ENCODE measurements at regions not wholly inside any gene's neighbourhood (a gene's known extent, or its start where the extent isn't known, plus 50 kb on each side); places are given as distances from the start of the nearest gene placed in this dataset.

- no peak overlapping the region for H3K9ac ChIP-seq (ENCODE audit: insufficient read depth in 1 of 2, low read length in 2 of 2)
- no peak for TF ChIP-seq CTCF (IDR thresholded peaks at IDR 0.05; ENCODE audit: control extremely low read depth, extremely low read depth)
- H3K4me3 ChIP-seq: no peak overlapping the region
- 65 to 78% methylated on average over 10 of the region's 10 CpGs for WGBS, 2 donors
- ATAC-seq (ENCODE audit: insufficient read depth, low FRiP score): no peak
- peaks cover 0 to 6% (median 2%) of the 10 kb centered on the region in 4 donors for H3K9me3 ChIP-seq (ENCODE audit: control insufficient read depth in 4 of 4, insufficient read depth in 3 of 4, low read length in 3 of 4)
- H3K36me3 ChIP-seq (ENCODE audit: control insufficient read depth in 4 of 4, insufficient read depth in 4 of 4, low read length in 4 of 4): no peaks in the 10 kb centered on the region
- peak; percentile 37 to 61 (median 51) for DNase-seq
- peaks cover 0 to 4% (median 0%) of the 10 kb centered on the region in 5 donors for H3K4me1 ChIP-seq (ENCODE audit: control insufficient read depth in 5 of 5, insufficient read depth in 5 of 5, low read length in 5 of 5)
- H3K27me3 ChIP-seq (ENCODE audit: control insufficient read depth in 3 of 3, insufficient read depth in 3 of 3, low read length in 2 of 3): no peaks in the 10 kb centered on the region
- peak overlapping the region in 1 of 2 donors; percentile 88 for H3K27ac ChIP-seq (ENCODE audit: low read depth in 1 of 2, low read length in 1 of 2)
Observed at GRCh38 chr22:27686534-27686933, 115.0 kb downstream of the MN1 start.

- WGBS, 2 donors: 90 to 95% methylated on average over 3 of the region's 3 CpGs
- H3K9ac ChIP-seq (ENCODE audit: insufficient read depth in 1 of 2, low read length in 2 of 2): no peak overlapping the region
- TF ChIP-seq CTCF (IDR thresholded peaks at IDR 0.05; ENCODE audit: control extremely low read depth, extremely low read depth): no peak
- peaks cover 0 to 4% (median 0%) of the 10 kb centered on the region in 5 donors for H3K4me1 ChIP-seq (ENCODE audit: control insufficient read depth in 5 of 5, insufficient read depth in 5 of 5, low read length in 5 of 5)
- no peak overlapping the region for H3K27ac ChIP-seq (ENCODE audit: low read depth in 1 of 2, low read length in 1 of 2)
- no peak overlapping the region for H3K4me3 ChIP-seq
- peaks cover 0 to 9% (median 2%) of the 10 kb centered on the region in 4 donors for H3K9me3 ChIP-seq (ENCODE audit: control insufficient read depth in 4 of 4, insufficient read depth in 3 of 4, low read length in 3 of 4)
- no peaks in the 10 kb centered on the region for H3K27me3 ChIP-seq (ENCODE audit: control insufficient read depth in 3 of 3, insufficient read depth in 3 of 3, low read length in 2 of 3)
- no peaks in the 10 kb centered on the region for H3K36me3 ChIP-seq (ENCODE audit: control insufficient read depth in 4 of 4, insufficient read depth in 4 of 4, low read length in 4 of 4)
- ATAC-seq (ENCODE audit: insufficient read depth, low FRiP score) (no peak), DNase-seq (no peak)
Observed at GRCh38 chr22:27687984-27688545, 113.5 kb downstream of the MN1 start.

GRCh38 chr22:27689664-27690063 lies 111.9 kb downstream of the MN1 start:
- peaks cover 0 to 4% (median 0%) of the 10 kb centered on the region in 5 donors for H3K4me1 ChIP-seq (ENCODE audit: control insufficient read depth in 5 of 5, insufficient read depth in 5 of 5, low read length in 5 of 5)
- TF ChIP-seq CTCF (IDR thresholded peaks at IDR 0.05; ENCODE audit: control extremely low read depth, extremely low read depth): no peak
- WGBS, 2 donors: 91 to 94% methylated on average over 1 of the region's 1 CpG
- H3K4me3 ChIP-seq: no peak overlapping the region
- H3K9me3 ChIP-seq (ENCODE audit: control insufficient read depth in 4 of 4, insufficient read depth in 3 of 4, low read length in 3 of 4): peaks cover 0 to 11% (median 2%) of the 10 kb centered on the region in 4 donors
- no peak overlapping the region for H3K9ac ChIP-seq (ENCODE audit: insufficient read depth in 1 of 2, low read length in 2 of 2)
- no peaks in the 10 kb centered on the region for H3K27me3 ChIP-seq (ENCODE audit: control insufficient read depth in 3 of 3, insufficient read depth in 3 of 3, low read length in 2 of 3)
- DNase-seq (no peak), ATAC-seq (ENCODE audit: insufficient read depth, low FRiP score) (no peak)
- H3K27ac ChIP-seq (ENCODE audit: low read depth in 1 of 2, low read length in 1 of 2): no peak overlapping the region
- no peaks in the 10 kb centered on the region for H3K36me3 ChIP-seq (ENCODE audit: control insufficient read depth in 4 of 4, insufficient read depth in 4 of 4, low read length in 4 of 4)

DNA sequence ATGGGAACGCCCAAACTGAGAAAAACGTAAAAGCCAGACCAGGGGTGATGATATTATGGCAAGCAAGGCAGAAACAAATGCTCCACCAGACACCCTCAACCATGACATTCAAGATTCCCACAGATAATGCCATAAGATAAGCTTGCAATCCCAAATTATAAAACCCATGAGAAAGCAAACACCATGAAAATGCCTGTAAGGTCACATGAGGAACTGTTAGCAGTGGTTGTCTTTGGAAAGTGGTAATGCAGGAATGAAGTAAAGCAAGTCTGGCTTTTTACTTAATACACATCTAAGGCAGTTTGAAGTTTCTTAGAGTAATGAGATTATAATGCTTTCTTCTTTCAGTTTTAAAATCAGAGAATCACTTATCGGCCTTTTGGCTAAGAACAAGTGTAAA lies 111.0 kb downstream of the MN1 start:
- no peak overlapping the region for H3K27ac ChIP-seq (ENCODE audit: low read depth in 1 of 2, low read length in 1 of 2)
- peak in 1 of 3 donors; percentile 45 for DNase-seq
- H3K9ac ChIP-seq (ENCODE audit: insufficient read depth in 1 of 2, low read length in 2 of 2): no peak overlapping the region
- H3K4me3 ChIP-seq: no peak overlapping the region
- no peak for TF ChIP-seq CTCF (IDR thresholded peaks at IDR 0.05; ENCODE audit: control extremely low read depth, extremely low read depth)
- H3K9me3 ChIP-seq (ENCODE audit: control insufficient read depth in 4 of 4, insufficient read depth in 3 of 4, low read length in 3 of 4): peaks cover 0 to 11% (median 2%) of the 10 kb centered on the region in 4 donors
- 80 to 94% methylated on average over 3 of the region's 3 CpGs for WGBS, 2 donors
- no peaks in the 10 kb centered on the region for H3K36me3 ChIP-seq (ENCODE audit: control insufficient read depth in 4 of 4, insufficient read depth in 4 of 4, low read length in 4 of 4)
- no peak for ATAC-seq (ENCODE audit: insufficient read depth, low FRiP score)
- peaks cover 0 to 4% (median 0%) of the 10 kb centered on the region in 5 donors for H3K4me1 ChIP-seq (ENCODE audit: control insufficient read depth in 5 of 5, insufficient read depth in 5 of 5, low read length in 5 of 5)
- H3K27me3 ChIP-seq (ENCODE audit: control insufficient read depth in 3 of 3, insufficient read depth in 3 of 3, low read length in 2 of 3): no peaks in the 10 kb centered on the region

Measured in lung (tissue), 11 donors.